HG02981 (cell line): ENCODE measurements at regions not wholly inside any gene's neighbourhood (a gene's known extent, or its start where the extent isn't known, plus 50 kb on each side); places are given as distances from the start of the nearest gene placed in this dataset.

Experiments used
- ATAC-seq: cut with Tn5 transposase; IDR thresholded peaks from one replicate; pipeline ENCODE4 v1.9.1; 2021; ENCODE audit warnings: mild to moderate bottlenecking, moderate library complexity; ENCODE audit not compliant: unreplicated experiment

GRCh38 chr20:57934007-57934805, 224.4 kb upstream of the PMEPA1 start:
- ATAC-seq: no peak

GRCh38 chr20:57932227-57932864, 222.5 kb upstream of the PMEPA1 start:
- no peak for ATAC-seq

DNA sequence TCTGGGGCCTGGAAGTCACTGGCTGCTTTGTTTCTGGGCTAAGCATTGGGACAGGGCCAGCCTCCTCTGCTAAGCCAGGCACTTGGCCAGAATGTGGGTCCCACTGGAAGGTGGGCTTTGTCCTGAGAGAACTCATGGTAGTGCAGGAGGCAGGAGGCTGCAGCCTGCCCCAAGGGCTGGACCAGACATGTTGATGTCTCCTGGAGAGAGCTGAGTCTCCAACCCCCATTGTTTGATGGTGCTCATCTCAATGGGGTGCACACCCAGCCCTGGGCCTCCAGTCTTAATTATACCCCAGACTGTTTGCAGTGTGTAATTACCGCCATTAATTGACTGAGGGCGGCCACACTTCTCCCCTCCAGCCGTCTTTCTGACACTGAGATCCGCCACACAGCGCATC, 220.5 kb upstream of the PMEPA1 start:
- ATAC-seq: no peak

GRCh38 chr20:57928181-57928967, 218.6 kb upstream of the PMEPA1 start:
- ATAC-seq: no peak

GRCh38 chr20:57927376-57927775, 217.6 kb upstream of the PMEPA1 start:
- ATAC-seq: no peak

DNA sequence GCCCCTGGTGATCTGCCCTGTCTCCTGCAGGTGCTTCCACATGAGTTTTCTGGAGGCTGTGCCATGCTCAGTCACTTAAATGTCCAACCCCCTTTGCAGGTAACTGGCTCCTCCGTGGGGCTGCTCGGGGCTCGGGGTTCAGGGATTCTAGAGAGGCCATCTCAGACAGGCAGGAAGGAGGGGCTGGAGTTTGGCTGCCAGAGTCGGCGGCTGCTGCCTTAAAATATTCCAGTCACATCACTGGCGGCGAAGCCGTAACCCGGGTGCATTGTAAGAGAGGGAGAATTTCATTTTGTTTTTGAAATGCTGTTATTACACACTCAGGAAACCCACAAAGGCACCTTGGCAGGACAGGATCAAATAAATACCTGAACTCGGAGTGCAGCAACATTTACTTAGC, 212.9 kb upstream of the PMEPA1 start:
- no peak for ATAC-seq

DNA sequence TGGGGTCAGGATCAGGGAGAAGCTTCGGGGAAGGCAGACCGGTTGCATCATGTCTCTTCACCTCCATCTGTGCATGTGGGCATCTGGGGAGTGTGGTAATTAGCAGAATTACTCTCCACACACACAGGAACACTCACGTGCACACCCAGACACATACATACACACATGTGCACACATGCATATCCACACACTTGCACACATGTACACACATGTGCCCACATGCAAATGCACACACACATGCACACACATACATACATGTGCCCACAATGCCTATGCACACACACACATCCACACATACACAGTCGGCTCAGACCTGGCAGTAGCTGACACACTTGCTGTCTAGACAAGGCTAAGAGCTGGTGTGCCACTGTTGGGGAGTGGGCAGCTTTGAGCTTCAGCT, 212.3 kb upstream of the PMEPA1 start:
- no peak for ATAC-seq

DNA sequence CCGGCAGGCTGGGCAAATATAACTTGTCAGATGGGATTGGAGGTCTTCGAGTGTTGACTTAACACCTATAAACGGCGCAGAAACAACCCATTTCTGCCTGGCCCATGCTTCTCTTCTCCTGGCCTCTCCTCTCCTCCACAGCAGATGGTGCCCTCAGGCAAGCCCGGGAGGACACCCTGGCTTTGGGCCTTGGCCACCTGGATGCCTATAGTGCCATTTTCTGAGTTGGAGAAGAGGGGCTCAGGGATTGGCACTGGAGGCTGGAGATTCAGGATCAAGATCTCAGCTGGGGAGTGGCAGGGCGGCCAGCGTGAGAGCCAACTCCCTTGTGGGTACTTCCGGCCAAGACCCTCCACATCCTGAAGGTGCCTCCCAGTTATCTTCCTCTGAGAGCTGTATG, 211.9 kb upstream of the PMEPA1 start:
- ATAC-seq: no peak

GRCh38 chr20:57920971-57921370, 211.2 kb upstream of the PMEPA1 start:
- no peak for ATAC-seq

- ATAC-seq: no peak
Observed at GRCh38 chr20:57919049-57919448, 209.2 kb upstream of the PMEPA1 start.

- no peak for ATAC-seq
Observed at GRCh38 chr20:57918551-57918950, 208.7 kb upstream of the PMEPA1 start.

DNA sequence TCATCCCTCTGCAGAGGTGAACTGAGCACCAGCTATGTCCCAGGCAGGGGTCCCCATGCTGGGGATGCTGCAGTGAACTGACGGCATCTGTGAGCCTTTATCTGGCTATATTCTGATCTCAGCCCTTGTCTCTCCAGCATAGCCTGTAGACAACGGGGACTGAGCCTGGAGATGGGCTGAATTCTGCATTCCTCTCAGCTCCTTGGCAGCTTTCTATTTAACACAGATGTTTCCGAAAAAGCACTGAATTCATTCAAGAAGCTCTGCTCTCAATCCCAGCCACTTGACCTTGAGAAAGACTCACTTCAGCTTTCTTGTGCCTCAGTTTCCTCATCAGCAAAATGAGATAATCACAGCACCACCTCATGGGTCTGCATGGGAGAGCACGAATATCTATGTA, 204.4 kb upstream of the PMEPA1 start:
- ATAC-seq: no peak

DNA sequence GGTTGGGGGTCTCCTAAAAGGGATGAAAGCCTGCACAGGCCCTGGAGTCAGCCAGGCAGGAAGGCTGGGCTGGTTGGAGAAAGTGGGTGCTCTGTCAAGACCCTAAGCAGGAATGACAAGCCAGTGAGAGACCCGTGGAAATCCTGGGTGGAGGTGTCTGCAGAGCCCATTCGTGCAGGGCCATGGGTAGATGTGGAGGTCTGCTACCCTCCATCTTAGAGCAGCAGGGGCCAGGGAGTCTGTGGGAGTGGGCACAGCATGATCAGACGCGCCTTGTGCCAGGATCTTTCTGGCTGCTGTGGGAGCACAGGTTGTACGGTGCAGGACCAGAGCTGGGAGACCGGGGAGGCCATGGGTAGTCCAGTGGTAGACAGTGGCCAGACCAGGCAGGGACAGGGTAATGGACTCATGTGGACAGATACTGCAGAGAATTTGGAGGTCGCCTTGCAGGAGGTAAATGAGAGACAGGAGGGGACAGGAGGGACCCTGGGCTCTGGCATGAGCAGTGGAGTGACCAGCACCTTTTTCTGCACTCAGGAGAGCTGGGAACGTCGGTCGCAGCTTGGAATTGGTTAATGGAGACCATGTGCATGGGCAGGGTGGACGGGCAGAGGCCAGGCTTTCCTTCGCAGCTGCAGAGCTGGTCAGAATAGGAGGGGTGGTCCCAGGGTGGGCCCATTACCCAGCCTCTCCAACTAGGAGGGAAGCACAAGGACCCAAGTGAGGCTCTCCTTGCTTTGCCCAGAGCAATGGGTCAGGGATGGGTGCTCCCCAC, 203.5 kb upstream of the PMEPA1 start:
- no peak for ATAC-seq

- no peak for ATAC-seq
Observed at GRCh38 chr20:57912227-57912582, 202.4 kb upstream of the PMEPA1 start.

GRCh38 chr20:57911512-57912226, 201.9 kb upstream of the PMEPA1 start:
- ATAC-seq: no peak

DNA sequence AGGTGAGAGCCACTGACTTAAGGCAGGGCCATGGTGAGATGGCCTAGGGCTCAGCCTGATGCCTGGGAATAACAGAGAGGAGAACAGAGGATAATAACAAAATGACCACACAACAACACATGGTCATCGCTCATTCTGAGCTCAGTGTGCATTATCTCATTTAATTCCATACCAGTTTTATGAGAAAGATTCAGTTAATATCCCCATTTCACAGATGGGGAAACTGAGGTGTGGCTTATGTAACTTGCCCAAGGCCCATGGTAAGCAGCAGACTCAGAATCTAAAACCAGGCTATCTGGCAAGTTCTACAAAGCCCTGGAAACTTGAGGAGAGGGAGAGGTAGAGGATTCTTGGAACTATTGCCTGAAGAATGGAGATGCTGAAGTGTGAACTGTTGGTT, 200.9 kb upstream of the PMEPA1 start:
- ATAC-seq: no peak

DNA sequence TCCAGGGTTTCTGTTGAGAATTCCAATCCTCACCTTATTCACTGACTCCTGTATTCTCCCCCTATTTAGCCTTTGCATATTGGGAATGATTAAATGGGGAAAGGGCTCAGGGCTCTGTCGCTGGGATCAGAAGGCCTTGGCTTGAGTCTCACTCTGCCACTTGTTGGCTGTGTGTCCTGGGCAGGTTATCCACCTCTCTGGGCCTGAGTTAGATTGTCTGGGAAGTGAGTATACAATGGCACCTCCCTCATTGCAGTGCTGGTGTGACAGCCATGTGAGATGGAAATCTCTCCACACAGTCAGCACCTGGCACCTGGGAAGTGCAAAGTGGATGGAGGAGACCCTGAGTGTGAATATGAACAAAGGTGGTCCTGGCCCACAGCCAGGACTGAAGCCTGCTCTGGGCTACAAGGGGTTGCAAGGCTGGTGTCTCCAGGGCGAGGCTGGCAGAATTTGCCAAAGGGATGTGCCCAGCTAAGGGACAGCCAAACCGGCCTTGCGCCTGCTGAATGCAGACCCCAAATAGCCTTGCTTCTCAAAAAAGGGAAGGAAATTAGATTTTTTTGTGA, 200.0 kb upstream of the PMEPA1 start:
- ATAC-seq: no peak

- ATAC-seq: no peak
Observed at GRCh38 chr20:57908704-57909630, 199.2 kb upstream of the PMEPA1 start.

DNA sequence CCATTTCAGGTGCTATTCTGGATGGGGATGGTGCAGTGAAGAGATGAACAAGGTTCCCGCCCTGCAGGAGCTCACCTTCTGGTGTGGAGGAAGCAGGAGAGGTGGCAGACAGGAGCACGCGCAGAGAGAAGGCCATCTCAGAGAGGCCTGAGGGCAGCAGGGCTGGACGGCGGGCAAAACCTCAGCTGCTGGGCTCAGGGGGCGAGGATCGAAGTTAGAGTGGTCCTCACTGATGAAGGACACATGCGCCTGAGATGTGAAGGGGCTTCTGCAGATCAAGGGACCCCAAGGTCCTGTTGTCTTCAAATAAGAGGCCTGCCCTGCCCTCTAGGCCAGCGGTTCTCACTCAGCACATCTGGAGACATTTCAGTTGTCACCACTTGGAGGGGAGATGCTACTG, 198.4 kb upstream of the PMEPA1 start:
- no peak for ATAC-seq
